ENCODE measurements at regions not wholly inside any gene's neighbourhood (a gene's known extent, or its start where the extent isn't known, plus 50 kb on each side); places are given as distances from the start of the nearest gene placed in this dataset.

GRCh38 chr18:40179729-40180461 is 1775.1 kb upstream of the PIK3C3 start:
- no peak for TF ChIP-seq CTCF (IDR thresholded peaks at IDR 0.05)
- no peak for TF ChIP-seq POLR2A (IDR thresholded peaks at IDR 0.05)
- TF ChIP-seq EP300 (IDR thresholded peaks at IDR 0.05), result no peak
